ENCODE measurements at regions not wholly inside any gene's neighbourhood (a gene's known extent, or its start where the extent isn't known, plus 50 kb on each side); places are given as distances from the start of the nearest gene placed in this dataset.

DNA sequence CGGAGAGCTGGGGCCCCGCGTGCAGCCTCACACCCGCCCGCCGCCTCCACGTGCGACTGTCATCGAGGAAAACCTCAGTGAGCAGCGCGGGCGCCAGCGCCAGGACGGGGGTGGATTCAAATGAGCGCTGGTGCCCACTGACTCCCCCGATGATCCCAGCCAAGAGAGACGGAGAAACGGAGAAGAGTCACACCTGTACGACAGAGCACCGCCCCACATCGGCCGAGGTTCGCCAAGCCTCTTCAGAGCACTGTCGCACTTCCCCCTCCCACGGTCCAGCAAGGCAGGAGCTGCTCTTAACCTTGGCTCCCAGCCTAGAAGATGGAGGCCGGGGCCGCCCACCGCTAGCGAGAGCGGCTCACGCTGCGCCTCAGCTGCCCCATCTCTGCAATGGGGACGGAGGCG lies 130.9 kb upstream of the IQSEC1 start:
- no peaks in the 10 kb centered on the region for H3K36me3 ChIP-seq (ENCODE audit: low read depth, missing control alignments)
- TF ChIP-seq POLR2A (IDR thresholded peaks at IDR 0.05), result no peak
- TF ChIP-seq, protein P1, sequence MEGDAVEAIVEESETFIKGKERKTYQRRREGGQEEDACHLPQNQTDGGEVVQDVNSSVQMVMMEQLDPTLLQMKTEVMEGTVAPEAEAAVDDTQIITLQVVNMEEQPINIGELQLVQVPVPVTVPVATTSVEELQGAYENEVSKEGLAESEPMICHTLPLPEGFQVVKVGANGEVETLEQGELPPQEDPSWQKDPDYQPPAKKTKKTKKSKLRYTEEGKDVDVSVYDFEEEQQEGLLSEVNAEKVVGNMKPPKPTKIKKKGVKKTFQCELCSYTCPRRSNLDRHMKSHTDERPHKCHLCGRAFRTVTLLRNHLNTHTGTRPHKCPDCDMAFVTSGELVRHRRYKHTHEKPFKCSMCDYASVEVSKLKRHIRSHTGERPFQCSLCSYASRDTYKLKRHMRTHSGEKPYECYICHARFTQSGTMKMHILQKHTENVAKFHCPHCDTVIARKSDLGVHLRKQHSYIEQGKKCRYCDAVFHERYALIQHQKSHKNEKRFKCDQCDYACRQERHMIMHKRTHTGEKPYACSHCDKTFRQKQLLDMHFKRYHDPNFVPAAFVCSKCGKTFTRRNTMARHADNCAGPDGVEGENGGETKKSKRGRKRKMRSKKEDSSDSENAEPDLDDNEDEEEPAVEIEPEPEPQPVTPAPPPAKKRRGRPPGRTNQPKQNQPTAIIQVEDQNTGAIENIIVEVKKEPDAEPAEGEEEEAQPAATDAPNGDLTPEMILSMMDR (IDR thresholded peaks at IDR 0.05), result no peak
- H3K9me3 ChIP-seq, result no peaks in the 10 kb centered on the region
- 8 to 10% methylated on average over 26 to 34 of the region's 34 CpGs for WGBS, 2 donors
- no peak for DNase-seq
- intact Hi-C loops (cut with DNase I; ENCODE audit: low total_unique reads), result no loop called here
- H3K4me1 ChIP-seq, result peaks cover 2% of the 10 kb centered on the region
- no peaks in the 10 kb centered on the region for H3K27me3 ChIP-seq
- peak overlapping the region in 1 of 2 donors; percentile 14 for H3K4me3 ChIP-seq
- no peak overlapping the region for H3K27ac ChIP-seq

DNA sequence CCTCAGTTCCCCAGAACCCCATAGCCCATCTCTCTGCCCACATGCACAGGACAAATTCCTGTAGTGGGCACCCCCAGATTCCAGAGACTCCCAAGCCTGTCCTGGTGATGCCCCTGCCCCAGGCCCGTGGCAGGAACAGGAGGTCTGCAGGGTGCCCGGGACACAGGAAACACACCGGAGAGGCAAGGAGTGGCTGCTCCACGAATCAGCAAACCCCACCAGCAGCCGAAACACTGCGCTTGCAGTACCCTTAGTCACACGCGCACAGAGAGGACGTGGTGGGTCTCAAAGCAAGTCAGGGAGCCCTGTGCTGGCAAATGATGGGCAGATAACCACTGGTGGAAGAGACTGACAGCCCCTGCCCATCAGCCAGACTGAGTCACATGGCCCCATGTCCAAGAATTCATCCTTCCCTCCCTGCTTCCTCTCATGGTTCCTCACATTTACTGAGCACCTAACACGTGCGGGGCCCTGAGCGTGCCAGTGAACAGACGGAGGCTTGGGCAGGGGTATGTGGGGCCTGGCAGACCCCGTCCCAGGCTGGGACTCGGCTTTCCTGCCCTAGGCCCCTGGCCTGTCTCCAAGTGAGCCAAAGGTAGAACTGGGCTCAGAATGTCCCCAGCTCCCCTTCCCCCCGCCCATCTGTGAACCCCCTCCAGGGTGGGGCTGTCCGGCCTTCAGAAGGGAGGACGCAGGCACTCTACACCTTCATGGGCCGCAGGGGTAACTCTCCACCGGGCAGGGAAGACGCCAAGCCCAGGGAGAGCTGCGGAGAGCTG lies 130.4 kb upstream of the IQSEC1 start:
- Histone ChIP-seq H3K36me3 (ENCODE audit: low read depth, missing control alignments) (no peaks in the 10 kb centered on the region), H3K4me1 (no peaks in the 10 kb centered on the region), H3K9me3 (no peaks in the 10 kb centered on the region), H3K27ac (no peak overlapping the region), H3K4me3 (peak overlapping the region in 1 of 2 donors; percentile 14), H3K27me3 (no peaks in the 10 kb centered on the region)
- no peak for DNase-seq
- TF ChIP-seq POLR2A (IDR thresholded peaks at IDR 0.05), result no peak
- TF ChIP-seq, protein P1 (IDR thresholded peaks at IDR 0.05), result no peak
- WGBS, 2 donors, result 63 to 69% methylated on average over 15 to 22 of the region's 22 CpGs
- intact Hi-C loops (cut with DNase I; ENCODE audit: low total_unique reads), result no loop called here

DNA sequence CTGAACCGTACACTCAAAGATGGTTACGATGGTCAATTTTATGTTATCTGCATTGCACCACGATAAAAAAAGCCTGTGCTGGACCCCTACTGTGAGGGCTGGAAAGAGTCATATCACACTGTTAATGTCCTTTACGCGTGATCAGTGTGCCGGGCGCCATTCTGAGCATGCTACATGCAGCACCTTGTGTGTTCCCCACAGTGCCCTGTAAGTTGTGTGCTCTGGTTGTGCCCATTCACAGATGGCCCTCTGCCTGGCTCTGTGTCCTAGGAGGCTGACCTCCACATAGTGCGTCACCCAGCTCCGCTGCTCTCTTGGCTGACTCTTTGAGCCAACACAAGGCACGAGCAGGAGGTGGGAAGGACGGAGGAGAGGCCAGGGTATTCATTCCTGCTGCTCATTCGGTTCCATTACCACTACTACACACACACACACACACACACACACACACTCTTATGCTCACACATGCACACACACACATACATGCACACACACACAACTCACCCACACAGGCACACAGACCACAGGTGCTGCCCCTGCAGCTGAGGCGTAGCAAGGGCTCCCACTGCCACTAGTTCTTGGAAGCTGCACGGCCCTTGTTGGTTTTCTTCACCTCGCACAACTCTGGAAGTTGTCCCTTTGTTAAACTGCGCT lies 129.6 kb upstream of the IQSEC1 start:
- Histone ChIP-seq H3K27ac (no peak overlapping the region), H3K4me3 (no peak overlapping the region), H3K27me3 (no peaks in the 10 kb centered on the region), H3K9me3 (no peaks in the 10 kb centered on the region), H3K4me1 (no peaks in the 10 kb centered on the region), H3K36me3 (ENCODE audit: low read depth, missing control alignments) (no peaks in the 10 kb centered on the region)
- no peak for TF ChIP-seq POLR2A (IDR thresholded peaks at IDR 0.05)
- TF ChIP-seq, protein P1 (IDR thresholded peaks at IDR 0.05), result no peak
- WGBS, 2 donors, result 92 to 93% methylated on average over 15 to 16 of the region's 16 CpGs
- DNase-seq, result no peak
- intact Hi-C loops (cut with DNase I; ENCODE audit: low total_unique reads), result no loop called here

DNA sequence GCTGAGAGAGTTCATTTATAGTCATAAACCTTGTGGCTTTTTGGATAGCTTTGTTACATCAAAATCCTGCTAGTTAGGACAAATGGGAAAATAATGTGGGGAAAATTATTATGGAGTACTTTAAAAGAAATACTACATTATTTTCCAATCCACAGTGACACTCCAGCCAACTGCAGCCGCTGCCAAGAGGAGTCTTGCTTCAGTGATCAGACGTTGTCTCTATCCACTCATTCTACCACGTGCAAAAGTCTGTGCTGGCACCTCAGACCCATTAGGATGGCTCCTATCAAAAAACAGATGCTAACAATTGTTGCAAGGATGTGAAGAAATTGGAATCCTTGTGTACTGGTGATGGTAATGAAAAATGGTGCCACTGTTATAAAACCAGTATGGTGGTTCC lies 128.6 kb upstream of the IQSEC1 start:
- no peak for TF ChIP-seq POLR2A (IDR thresholded peaks at IDR 0.05)
- TF ChIP-seq, protein P1 (IDR thresholded peaks at IDR 0.05), result no peak
- intact Hi-C loops (cut with DNase I; ENCODE audit: low total_unique reads), result no loop called here
- Histone ChIP-seq H3K27ac (no peak overlapping the region), H3K4me3 (no peak overlapping the region), H3K9me3 (no peaks in the 10 kb centered on the region), H3K36me3 (ENCODE audit: low read depth, missing control alignments) (no peaks in the 10 kb centered on the region), H3K27me3 (no peaks in the 10 kb centered on the region), H3K4me1 (no peaks in the 10 kb centered on the region)
- no peak for DNase-seq
- WGBS, 2 donors, result 61 to 74% methylated on average over 3 of the region's 3 CpGs

All from testis (tissue), 2 donors.